Sigmoid colon (tissue), 4 donors: ENCODE measurements at regions not wholly inside any gene's neighbourhood (a gene's known extent, or its start where the extent isn't known, plus 50 kb on each side); places are given as distances from the start of the nearest gene placed in this dataset.

Experiments used
- CTCF ChIP-seq, 4 experiments: fragments of 450-650 bp in 3 of 4; fragments of 200-600 bp in 1 of 4; IDR thresholded peaks; one replicate each; pipeline ENCODE4 v1.5.1; 2016 to 2019; ENCODE audit warnings: antibody characterized with exemption in 4 of 4, mild to moderate bottlenecking in 3 of 4, moderate library complexity in 2 of 4
- POLR2A ChIP-seq, 2 donors: fragments of 450-650 bp; IDR thresholded peaks; one replicate each; pipeline ENCODE4 v1.6.1; 2016; ENCODE audit warnings: antibody characterized with exemption in 2 of 2, mild to moderate bottlenecking in 2 of 2, moderate library complexity in 2 of 2
- POLR2AphosphoS5 ChIP-seq, 4 donors: sonication (generic); formaldehyde crosslinking; IDR thresholded peaks; one replicate each; pipeline ENCODE4 v1.6.1; 2017; ENCODE audit warnings: antibody characterized with exemption in 4 of 4

DNA sequence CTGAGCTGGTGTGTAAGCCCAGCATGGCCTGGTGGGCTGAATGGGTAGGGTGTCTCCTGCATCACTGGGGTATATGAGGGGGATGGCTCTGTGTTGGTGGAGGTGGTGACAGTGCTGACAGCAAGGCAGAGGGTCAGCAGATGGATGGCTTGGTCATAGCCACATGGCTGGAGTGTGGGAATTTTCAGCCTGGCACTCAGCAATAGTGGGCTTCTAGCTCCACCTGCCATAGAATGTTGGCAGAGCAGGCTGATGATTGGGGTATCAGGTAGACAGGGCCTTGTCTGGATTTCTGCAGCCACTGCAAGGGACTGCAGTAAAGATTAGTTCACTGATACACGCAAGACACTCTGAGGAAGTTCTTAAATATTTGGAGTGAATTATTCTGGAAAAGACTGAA, 137.5 kb upstream of the BACH2 start:
- TF ChIP-seq POLR2AphosphoS5 (IDR thresholded peaks at IDR 0.05): no peak
- no peak for TF ChIP-seq CTCF (IDR thresholded peaks at IDR 0.05)
- no peak for TF ChIP-seq POLR2A (IDR thresholded peaks at IDR 0.05)
